ENCODE measurements at regions not wholly inside any gene's neighbourhood (a gene's known extent, or its start where the extent isn't known, plus 50 kb on each side); places are given as distances from the start of the nearest gene placed in this dataset.
A peak's percentile ranks its signal among the peaks of the same experiment; 100 is the strongest.

- H3K27me3 ChIP-seq: no peaks in the 10 kb centered on the region
- peaks cover 0 to 79% (median 71%) of the 10 kb centered on the region in 4 donors for H3K4me1 ChIP-seq
- WGBS, 2 donors: 51 to 72% methylated on average over 4 of the region's 4 CpGs
- peak overlapping the region; percentile 63 to 87 (median 78) for H3K27ac ChIP-seq
- no peaks in the 10 kb centered on the region for H3K9me3 ChIP-seq
- no peaks in the 10 kb centered on the region for H3K36me3 ChIP-seq
- TF ChIP-seq POLR2AphosphoS5 (IDR thresholded peaks at IDR 0.05) (peak; percentile 80 to 89 (median 86)), EP300 (IDR thresholded peaks at IDR 0.05) (peak; percentile 74 to 82 (median 77)), POLR2A (IDR thresholded peaks at IDR 0.05) (no peak), CTCF (IDR thresholded peaks at IDR 0.05) (no peak)
- DNase-seq: peak; percentile 70
- intact Hi-C loops (cut with DNase I): loop anchor here (1.0 to 5.0 kb wide), 5 partner anchors 64 to 215 kb away; partner anchors contain the start of gene SERP2
- no peak overlapping the region for H3K4me3 ChIP-seq
Measured at GRCh38 chr13:44221657-44222056, 152.0 kb upstream of the SERP2 start.

GRCh38 chr13:44223770-44224444, 149.7 kb upstream of the SERP2 start:
- no peak for DNase-seq
- H3K4me1 ChIP-seq: peaks cover 0 to 64% (median 58%) of the 10 kb centered on the region in 4 donors
- H3K9me3 ChIP-seq: no peaks in the 10 kb centered on the region
- peak overlapping the region; percentile 72 to 87 (median 81) for H3K27ac ChIP-seq
- no peak overlapping the region for H3K4me3 ChIP-seq
- TF ChIP-seq POLR2AphosphoS5 (IDR thresholded peaks at IDR 0.05): no peak
- TF ChIP-seq POLR2A (IDR thresholded peaks at IDR 0.05): no peak
- TF ChIP-seq EP300 (IDR thresholded peaks at IDR 0.05): no peak
- TF ChIP-seq CTCF (IDR thresholded peaks at IDR 0.05): no peak
- H3K36me3 ChIP-seq: no peaks in the 10 kb centered on the region
- WGBS, 2 donors: 24 to 27% methylated on average over 2 of the region's 2 CpGs
- intact Hi-C loops (cut with DNase I): loop anchor here (2.0 to 5.0 kb wide), 4 partner anchors 47 to 148 kb away; partner anchors contain the start of gene SERP2
- no peaks in the 10 kb centered on the region for H3K27me3 ChIP-seq

- H3K36me3 ChIP-seq: no peaks in the 10 kb centered on the region
- no peak overlapping the region for H3K4me3 ChIP-seq
- no peaks in the 10 kb centered on the region for H3K9me3 ChIP-seq
- H3K27ac ChIP-seq: peak overlapping the region; percentile 72 to 87 (median 81)
- DNase-seq: peak; percentile 80
- TF ChIP-seq POLR2A (IDR thresholded peaks at IDR 0.05) (no peak), CTCF (IDR thresholded peaks at IDR 0.05) (no peak), EP300 (IDR thresholded peaks at IDR 0.05) (peak; percentile 78 to 94 (median 82)), POLR2AphosphoS5 (IDR thresholded peaks at IDR 0.05) (peak; percentile 80 to 83 (median 83))
- 65 to 88% methylated on average over 2 of the region's 2 CpGs for WGBS, 2 donors
- intact Hi-C loops (cut with DNase I): loop anchor here (2.0 to 5.0 kb wide), 4 partner anchors 46 to 148 kb away; partner anchors contain the start of gene SERP2
- no peaks in the 10 kb centered on the region for H3K27me3 ChIP-seq
- H3K4me1 ChIP-seq: peaks cover 0 to 57% (median 52%) of the 10 kb centered on the region in 4 donors
Measured at GRCh38 chr13:44224450-44225149, 149.0 kb upstream of the SERP2 start.

GRCh38 chr13:44229371-44230030, 144.1 kb upstream of the SERP2 start:
- no peak for DNase-seq
- Histone ChIP-seq H3K36me3 (no peaks in the 10 kb centered on the region), H3K4me3 (no peak overlapping the region), H3K27me3 (no peaks in the 10 kb centered on the region), H3K9me3 (no peaks in the 10 kb centered on the region), H3K27ac (no peak overlapping the region), H3K4me1 (peaks cover 0 to 27% (median 19%) of the 10 kb centered on the region in 4 donors)
- no peak for TF ChIP-seq EP300 (IDR thresholded peaks at IDR 0.05)
- intact Hi-C loops (cut with DNase I): no loop called here
- 77 to 90% methylated on average over 11 of the region's 11 CpGs for WGBS, 2 donors

- no peak overlapping the region for H3K27ac ChIP-seq
- intact Hi-C loops (cut with DNase I): no loop called here
- 80 to 85% methylated on average over 7 of the region's 7 CpGs for WGBS, 2 donors
Measured at GRCh38 chr13:44230071-44230470, 143.6 kb upstream of the SERP2 start.

More at GRCh38 chr13:44230071-44230470, 143.6 kb upstream of the SERP2 start:
- H3K4me1 ChIP-seq: peaks cover 0 to 21% (median 16%) of the 10 kb centered on the region in 4 donors
- no peak overlapping the region for H3K4me3 ChIP-seq
- no peak for DNase-seq
- H3K36me3 ChIP-seq: no peaks in the 10 kb centered on the region
- TF ChIP-seq EP300 (IDR thresholded peaks at IDR 0.05) (no peak), CTCF (IDR thresholded peaks at IDR 0.05) (no peak), POLR2A (IDR thresholded peaks at IDR 0.05) (no peak), POLR2AphosphoS5 (IDR thresholded peaks at IDR 0.05) (no peak)
- no peaks in the 10 kb centered on the region for H3K27me3 ChIP-seq
- H3K9me3 ChIP-seq: no peaks in the 10 kb centered on the region

Data from sigmoid colon (tissue), 6 donors.